ENCODE measurements at regions not wholly inside any gene's neighbourhood (a gene's known extent, or its start where the extent isn't known, plus 50 kb on each side); places are given as distances from the start of the nearest gene placed in this dataset.

DNA sequence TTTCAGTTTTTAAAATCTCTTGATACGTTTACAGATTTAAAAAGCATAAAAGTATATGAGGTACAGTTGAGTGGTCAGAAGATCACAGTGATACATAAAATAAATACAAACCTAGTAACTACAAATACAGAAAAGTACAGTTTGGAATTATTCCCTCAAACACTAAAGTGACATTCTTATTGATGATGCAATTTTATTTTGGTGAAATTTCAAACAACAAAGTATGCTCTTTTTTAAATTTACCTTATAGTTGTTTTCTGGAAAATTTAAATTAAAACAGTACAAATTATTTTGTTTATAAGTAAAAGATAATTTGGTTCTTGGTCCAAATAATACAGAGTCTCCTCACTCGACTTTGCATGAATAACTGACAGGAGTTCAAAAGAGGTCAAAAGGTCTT is 1305.1 kb upstream of the GJE1 start:
- intact Hi-C loops (cut with micrococcal nuclease): no loop called here
- no peaks in the 10 kb centered on the region for H3K4me1 Mint-ChIP-seq
- H3K4me3 Mint-ChIP-seq: no peak overlapping the region
- no peak overlapping the region for H3K27ac Mint-ChIP-seq
- no peaks in the 10 kb centered on the region for H3K27me3 Mint-ChIP-seq
- no peak for TF ChIP-seq CTCF (IDR thresholded peaks at IDR 0.05)
- ATAC-seq (ENCODE audit: low read depth) (no peak), DNase-seq (no peak)
- CTCF ChIA-PET: no interaction called here
- H3K9me3 Mint-ChIP-seq: peaks cover 2% of the 10 kb centered on the region
- no peaks in the 10 kb centered on the region for H3K36me3 Mint-ChIP-seq (ENCODE audit: low read depth)
- POLR2A ChIA-PET: no interaction called here

- Mint-ChIP-seq H3K4me1 (no peaks in the 10 kb centered on the region), H3K4me3 (no peak overlapping the region), H3K36me3 (ENCODE audit: low read depth) (no peaks in the 10 kb centered on the region), H3K9me3 (peaks cover 2% of the 10 kb centered on the region), H3K27ac (no peak overlapping the region), H3K27me3 (no peaks in the 10 kb centered on the region)
- DNase-seq (no peak), ATAC-seq (ENCODE audit: low read depth) (no peak)
- POLR2A ChIA-PET: no interaction called here
- intact Hi-C loops (cut with micrococcal nuclease): no loop called here
- TF ChIP-seq CTCF (IDR thresholded peaks at IDR 0.05): no peak
- CTCF ChIA-PET: no interaction called here
Measured at GRCh38 chr6:140825731-140826130, 1307.0 kb upstream of the GJE1 start.

DNA sequence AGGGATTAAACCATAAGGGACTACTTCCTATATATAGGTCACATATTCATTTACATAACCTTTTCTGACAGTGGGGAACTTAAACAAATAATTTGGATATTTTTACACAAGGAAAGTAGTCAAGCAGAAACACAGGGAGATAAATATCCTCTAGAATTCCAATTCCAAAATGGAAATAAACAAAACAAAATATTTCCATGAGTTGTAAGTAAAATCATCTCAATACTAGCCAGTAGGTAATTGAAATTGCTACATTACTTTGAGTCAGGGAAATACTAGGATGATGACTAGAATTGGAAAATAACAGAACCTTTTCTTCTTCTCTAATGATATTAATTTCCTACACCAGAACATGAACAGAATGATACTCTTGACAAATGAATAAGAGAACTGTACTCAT is 1308.1 kb upstream of the GJE1 start:
- H3K36me3 Mint-ChIP-seq (ENCODE audit: low read depth): no peaks in the 10 kb centered on the region
- H3K4me1 Mint-ChIP-seq: no peaks in the 10 kb centered on the region
- DNase-seq (no peak), ATAC-seq (ENCODE audit: low read depth) (no peak)
- intact Hi-C loops (cut with micrococcal nuclease): no loop called here
- CTCF ChIA-PET: no interaction called here
- no peak overlapping the region for H3K4me3 Mint-ChIP-seq
- peaks cover 2% of the 10 kb centered on the region for H3K9me3 Mint-ChIP-seq
- POLR2A ChIA-PET: no interaction called here
- TF ChIP-seq CTCF (IDR thresholded peaks at IDR 0.05): no peak
- H3K27me3 Mint-ChIP-seq: no peaks in the 10 kb centered on the region
- no peak overlapping the region for H3K27ac Mint-ChIP-seq

GRCh38 chr6:140821196-140821595 is 1311.5 kb upstream of the GJE1 start:
- ChIA-PET CTCF (no interaction called here), POLR2A (no interaction called here)
- no peaks in the 10 kb centered on the region for H3K4me1 Mint-ChIP-seq

GRCh38 chr6:140817176-140817575 is 1315.5 kb upstream of the GJE1 start:
- no peak overlapping the region for H3K27ac Mint-ChIP-seq
- H3K4me3 Mint-ChIP-seq: no peak overlapping the region
- no peak for TF ChIP-seq CTCF (IDR thresholded peaks at IDR 0.05)
- no peaks in the 10 kb centered on the region for H3K36me3 Mint-ChIP-seq (ENCODE audit: low read depth)
- DNase-seq (no peak), ATAC-seq (ENCODE audit: low read depth) (no peak)
- H3K27me3 Mint-ChIP-seq: no peaks in the 10 kb centered on the region
- ChIA-PET CTCF (no interaction called here), POLR2A (no interaction called here)
- intact Hi-C loops (cut with micrococcal nuclease): no loop called here
- no peaks in the 10 kb centered on the region for H3K4me1 Mint-ChIP-seq
- H3K9me3 Mint-ChIP-seq: no peaks in the 10 kb centered on the region

More at GRCh38 chr6:140821196-140821595, 1311.5 kb upstream of the GJE1 start:
- Mint-ChIP-seq H3K27me3 (no peaks in the 10 kb centered on the region), H3K4me3 (no peak overlapping the region), H3K27ac (no peak overlapping the region), H3K9me3 (no peaks in the 10 kb centered on the region), H3K36me3 (ENCODE audit: low read depth) (no peaks in the 10 kb centered on the region)
- TF ChIP-seq CTCF (IDR thresholded peaks at IDR 0.05): no peak
- ATAC-seq (ENCODE audit: low read depth): no peak
- DNase-seq: no peak
- intact Hi-C loops (cut with micrococcal nuclease): no loop called here
